ENCODE measurements at regions not wholly inside any gene's neighbourhood (a gene's known extent, or its start where the extent isn't known, plus 50 kb on each side); places are given as distances from the start of the nearest gene placed in this dataset.

GRCh38 chr7:96426685-96427084 lies 104.8 kb upstream of the SLC25A13 start:
- no peak for TF ChIP-seq PPARA (CRISPR knock-in tag; IDR thresholded peaks at IDR 0.05; ENCODE audit: borderline replicate concordance)
- no peak for TF ChIP-seq ISL1 (CRISPR knock-in tag; IDR thresholded peaks at IDR 0.05)
- TF ChIP-seq ZFP30 (CRISPR knock-in tag; IDR thresholded peaks at IDR 0.05): no peak
- TF ChIP-seq ZNF565 (CRISPR knock-in tag; conservative IDR thresholded peaks at IDR 0.05; ENCODE audit: low read depth): no peak
- no peak for TF ChIP-seq RARB (CRISPR knock-in tag; IDR thresholded peaks at IDR 0.05)
- no peak for TF ChIP-seq PATZ1 (CRISPR knock-in tag; IDR thresholded peaks at IDR 0.05; ENCODE audit: borderline replicate concordance)
- TF ChIP-seq ARNTL (CRISPR knock-in tag; IDR thresholded peaks at IDR 0.05; ENCODE audit: borderline replicate concordance, low read depth): no peak
- no peak for TF ChIP-seq ZFP3 (CRISPR knock-in tag; IDR thresholded peaks at IDR 0.05)
- no peak for TF ChIP-seq CREB5 (CRISPR knock-in tag; IDR thresholded peaks at IDR 0.05; ENCODE audit: low read depth)
- TF ChIP-seq SNAI2 (CRISPR knock-in tag; IDR thresholded peaks at IDR 0.05): no peak
- no peak for TF ChIP-seq TOX (CRISPR knock-in tag; IDR thresholded peaks at IDR 0.05; ENCODE audit: borderline replicate concordance)
- TF ChIP-seq POU6F1 (CRISPR knock-in tag; IDR thresholded peaks at IDR 0.05; ENCODE audit: borderline replicate concordance, low read depth): no peak
- no peak for TF ChIP-seq TCF4 (CRISPR knock-in tag; IDR thresholded peaks at IDR 0.05; ENCODE audit: borderline replicate concordance)
- no peak for TF ChIP-seq CSRNP3 (CRISPR knock-in tag; IDR thresholded peaks at IDR 0.05)
